Testis (tissue), 2 donors: ENCODE measurements at regions not wholly inside any gene's neighbourhood (a gene's known extent, or its start where the extent isn't known, plus 50 kb on each side); places are given as distances from the start of the nearest gene placed in this dataset.

Experiments
- DNase-seq: peaks from one replicate; pipeline ENCODE4 v3.0.0-alpha.2; 2019
- H3K27ac ChIP-seq, 2 donors: fragments of 200-600 bp; sonication (generic); one replicate each; pipeline ENCODE4 v1.5.1; 2019
- H3K27me3 ChIP-seq: fragments of 200-600 bp; sonication (generic); one replicate; pipeline ENCODE4 v1.5.1; 2019
- H3K36me3 ChIP-seq: fragments of 200-600 bp; sonication (generic); one replicate; pipeline ENCODE4 v1.5.1; 2017; ENCODE audit warnings: low read depth; ENCODE audit errors: missing control alignments
- H3K4me1 ChIP-seq: fragments of 200-600 bp; sonication (generic); one replicate; pipeline ENCODE4 v1.5.1; 2019
- H3K4me3 ChIP-seq, 2 donors: fragments of 200-600 bp; sonication (generic); one replicate each; pipeline ENCODE4 v1.5.1; 2017 to 2019
- H3K9me3 ChIP-seq: fragments of 200-600 bp; sonication (generic); one replicate; pipeline ENCODE4 v1.5.1; 2017
- CTCF ChIP-seq, 3 experiments: fragments of 450-650 bp in 2 of 3; fragments of 200-600 bp in 1 of 3; sonication (generic) in 1 of 3; IDR thresholded peaks; one replicate each; pipeline ENCODE4 v1.5.1; 2016 to 2019; ENCODE audit warnings: antibody characterized with exemption in 3 of 3, mild to moderate bottlenecking in 2 of 3, moderate library complexity in 1 of 3
- POLR2A ChIP-seq: fragments of 450-650 bp; IDR thresholded peaks from one replicate; pipeline ENCODE4 v1.6.1; 2017; ENCODE audit warnings: antibody characterized with exemption, mild to moderate bottlenecking, moderate library complexity
- WGBS, 2 donors: methylation state at CpG; one replicate each; pipeline ENCODE4 v1.1.5; 2018; 5-methylcytosine and 5-hydroxymethylcytosine counted together
- intact Hi-C: fragments of 100-400 bp; cut with DNase I; formaldehyde crosslinking; loops from one replicate; pipeline ENCODE4 v1.15.1; 2023; ENCODE audit warnings: low total_unique reads

- no peak for DNase-seq
- WGBS, 2 donors: 93 to 100% methylated on average over 2 of the region's 2 CpGs
These were observed 681.4 kb downstream of the CETN3 start for GRCh38 chr5:89728134-89728533.

DNA sequence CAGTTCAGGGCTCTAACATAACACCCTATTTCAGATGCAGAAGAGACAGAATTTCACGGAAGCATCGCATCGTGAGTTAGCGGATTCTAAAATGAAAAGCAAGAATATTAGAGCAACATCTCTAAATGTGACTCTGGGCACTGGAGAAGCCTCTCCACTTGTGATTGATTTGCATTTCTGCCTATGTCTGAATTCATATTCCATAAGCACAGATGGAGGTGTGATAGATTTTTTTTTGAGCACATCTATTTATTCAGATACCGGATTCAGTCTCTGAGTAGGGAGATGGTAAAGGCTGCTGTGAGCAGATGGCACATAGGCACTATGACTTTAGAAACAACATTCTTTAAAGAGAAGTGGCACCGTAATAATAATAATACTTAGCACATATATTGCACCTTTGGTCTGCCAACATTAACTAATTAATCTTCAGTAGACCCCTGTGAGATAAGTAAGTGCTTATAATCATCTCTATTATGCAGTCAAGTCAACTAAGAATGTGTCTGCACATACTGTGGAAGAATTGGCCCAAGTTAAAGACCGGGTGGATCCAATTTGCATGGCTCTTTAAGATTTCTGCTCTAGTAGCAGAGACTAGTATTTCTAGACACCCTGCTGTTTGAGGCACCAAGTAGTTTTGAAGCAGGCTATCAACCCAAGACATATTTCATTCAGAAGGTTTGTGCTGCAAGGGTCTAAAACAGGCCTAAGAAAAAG is 685.0 kb downstream of the CETN3 start:
- intact Hi-C loops: no loop called here
- Histone ChIP-seq H3K4me1 (no peaks in the 10 kb centered on the region), H3K27ac (no peak overlapping the region), H3K9me3 (no peaks in the 10 kb centered on the region), H3K4me3 (no peak overlapping the region), H3K36me3 (no peaks in the 10 kb centered on the region), H3K27me3 (no peaks in the 10 kb centered on the region)
- 78 to 79% methylated on average over 7 of the region's 7 CpGs for WGBS, 2 donors
- no peak for DNase-seq
- TF ChIP-seq POLR2A (no peak), CTCF (IDR thresholded peaks at IDR 0.05) (no peak)

More at GRCh38 chr5:89728134-89728533, 681.4 kb downstream of the CETN3 start:
- Histone ChIP-seq H3K36me3 (no peaks in the 10 kb centered on the region), H3K27ac (no peak overlapping the region), H3K9me3 (no peaks in the 10 kb centered on the region), H3K4me3 (no peak overlapping the region), H3K4me1 (no peaks in the 10 kb centered on the region), H3K27me3 (no peaks in the 10 kb centered on the region)
- intact Hi-C loops: no loop called here
- TF ChIP-seq CTCF (IDR thresholded peaks at IDR 0.05) (no peak), POLR2A (no peak)

DNA sequence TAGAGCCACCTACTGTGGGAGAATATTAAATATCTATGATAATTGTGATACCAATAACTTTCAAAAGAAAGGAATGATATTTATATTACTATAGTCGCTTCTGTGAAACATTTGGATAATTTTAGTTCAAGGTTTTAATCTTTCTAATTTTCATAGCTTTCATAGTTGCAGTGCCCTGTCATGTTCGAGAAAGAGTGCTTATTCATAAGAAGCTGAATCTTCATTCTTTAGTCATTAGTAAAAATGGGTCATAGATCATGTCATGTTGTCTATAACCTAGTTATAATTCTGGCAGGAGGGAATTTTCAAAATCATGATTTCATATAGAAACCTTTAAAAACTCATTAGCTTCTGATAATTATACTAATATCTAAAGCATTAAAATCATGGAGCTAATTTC is 685.6 kb downstream of the CETN3 start:
- TF ChIP-seq POLR2A: no peak
- TF ChIP-seq CTCF (IDR thresholded peaks at IDR 0.05): no peak
- no peaks in the 10 kb centered on the region for H3K4me1 ChIP-seq
- no peaks in the 10 kb centered on the region for H3K36me3 ChIP-seq
- 58 to 71% methylated on average over 2 of the region's 2 CpGs for WGBS, 2 donors
- no peak overlapping the region for H3K4me3 ChIP-seq
- intact Hi-C loops: no loop called here
- H3K27ac ChIP-seq: no peak overlapping the region
- H3K27me3 ChIP-seq: no peaks in the 10 kb centered on the region
- no peak for DNase-seq
- H3K9me3 ChIP-seq: no peaks in the 10 kb centered on the region

GRCh38 chr5:89722538-89722937 is 687.0 kb downstream of the CETN3 start:
- Histone ChIP-seq H3K27me3 (no peaks in the 10 kb centered on the region), H3K36me3 (no peaks in the 10 kb centered on the region), H3K9me3 (no peaks in the 10 kb centered on the region), H3K27ac (no peak overlapping the region), H3K4me3 (no peak overlapping the region), H3K4me1 (no peaks in the 10 kb centered on the region)
- WGBS, 2 donors: 87 to 88% methylated on average over 4 of the region's 4 CpGs
- intact Hi-C loops: no loop called here
- no peak for TF ChIP-seq CTCF (IDR thresholded peaks at IDR 0.05)
- no peak for TF ChIP-seq POLR2A
- no peak for DNase-seq

DNA sequence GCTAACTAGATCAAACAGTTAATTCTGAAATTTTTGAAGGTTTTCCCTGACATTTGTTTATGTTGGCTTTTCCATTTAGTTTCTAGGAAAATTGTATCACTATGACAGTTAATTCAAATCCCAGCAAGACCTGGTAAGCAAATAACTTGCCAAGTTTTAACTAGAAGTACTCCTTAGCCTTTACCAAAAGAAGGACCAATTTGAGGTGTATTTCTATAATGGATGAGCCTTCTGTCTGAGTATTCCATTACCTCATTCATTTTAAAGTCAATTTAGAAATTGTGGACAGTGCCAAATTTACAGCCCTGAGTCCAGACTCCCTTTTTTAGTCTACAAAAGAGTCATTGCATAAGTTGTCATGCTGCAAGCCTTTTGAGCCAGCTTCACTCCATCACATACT is 687.6 kb downstream of the CETN3 start:
- no peak overlapping the region for H3K27ac ChIP-seq
- no peaks in the 10 kb centered on the region for H3K27me3 ChIP-seq
- no peaks in the 10 kb centered on the region for H3K9me3 ChIP-seq
- no peaks in the 10 kb centered on the region for H3K4me1 ChIP-seq
- intact Hi-C loops: no loop called here
- H3K4me3 ChIP-seq: no peak overlapping the region
- no peak for DNase-seq
- no peak for TF ChIP-seq CTCF (IDR thresholded peaks at IDR 0.05)
- TF ChIP-seq POLR2A: no peak
- H3K36me3 ChIP-seq: no peaks in the 10 kb centered on the region
